Hepatocyte (in vitro differentiated cells): ENCODE measurements at regions not wholly inside any gene's neighbourhood (a gene's known extent, or its start where the extent isn't known, plus 50 kb on each side); places are given as distances from the start of the nearest gene placed in this dataset.

ENCODE experiments used
- DNase-seq: peaks from one replicate; pipeline ENCODE4 v3.0.0-alpha.2; 2016; ENCODE audit warnings: low spot score
- H2AFZ ChIP-seq: fragments of 200-600 bp; sonication (generic); 2 replicates; pipeline ENCODE4 v1.6.0; 2016; ENCODE audit warnings: antibody characterized with exemption, mild to moderate bottlenecking
- H3K27ac ChIP-seq: fragments of 200-600 bp; sonication (generic); 2 replicates; pipeline ENCODE4 v1.5.1; 2016; ENCODE audit warnings: mild to moderate bottlenecking
- H3K27me3 ChIP-seq: fragments of 200-600 bp; sonication (generic); 2 replicates; pipeline ENCODE4 v1.6.1; 2016
- H3K36me3 ChIP-seq: fragments of 200-600 bp; sonication (generic); replicated peaks from 2 replicates; pipeline ENCODE4 v1.5.1; 2016; ENCODE audit warnings: low read depth; ENCODE audit not compliant: insufficient read depth
- H3K4me1 ChIP-seq: fragments of 200-600 bp; sonication (generic); 2 replicates; pipeline ENCODE4 v1.5.1; 2016; ENCODE audit warnings: mild to moderate bottlenecking, moderate library complexity; ENCODE audit not compliant: insufficient read depth
- H3K4me2 ChIP-seq: fragments of 200-600 bp; sonication (generic); 2 replicates; pipeline ENCODE4 v1.6.0; 2016
- H3K4me3 ChIP-seq: fragments of 200-600 bp; sonication (generic); 2 replicates; pipeline ENCODE4 v1.5.1; 2016; ENCODE audit warnings: mild to moderate bottlenecking
- H3K79me2 ChIP-seq: fragments of 200-600 bp; sonication (generic); 2 replicates; pipeline ENCODE4 v1.6.0; 2017; ENCODE audit warnings: mild to moderate bottlenecking
- H3K9me2 ChIP-seq: fragments of 200-600 bp; sonication (generic); replicated peaks from 2 replicates; pipeline ENCODE4 v1.6.0; 2017; ENCODE audit warnings: mild to moderate bottlenecking; ENCODE audit not compliant: insufficient read depth
- H3K9me3 ChIP-seq: fragments of 200-600 bp; sonication (generic); 2 replicates; pipeline ENCODE4 v1.5.1; 2016; ENCODE audit warnings: low read depth, mild to moderate bottlenecking
- H4K20me1 ChIP-seq: fragments of 200-600 bp; sonication (generic); 2 replicates; pipeline ENCODE4 v1.6.0; 2016; ENCODE audit warnings: mild to moderate bottlenecking; ENCODE audit not compliant: insufficient read depth, poor library complexity, severe bottlenecking
- EZH2 ChIP-seq: fragments of 200-600 bp; sonication (generic); IDR thresholded peaks from 2 replicates; pipeline ENCODE4 v1.6.1; 2016; ENCODE audit warnings: antibody characterized with exemption, mild to moderate bottlenecking, borderline replicate concordance
- EZH2phosphoT487 ChIP-seq: fragments of 200-600 bp; sonication (generic); IDR thresholded peaks from one replicate; pipeline ENCODE4 v1.6.1; 2018; ENCODE audit warnings: antibody characterized with exemption, mild to moderate bottlenecking, low read depth, moderate library complexity; ENCODE audit not compliant: unreplicated experiment, severe bottlenecking
- WGBS: methylation state at CpG from one replicate; pipeline ENCODE4 v1.1.6; 2016; ENCODE audit warnings: low lambda C conversion rate; ENCODE audit errors: missing lambda C conversion rate; 5-methylcytosine and 5-hydroxymethylcytosine counted together
- TF ChIP-seq, protein P1 (sequence below): fragments of 200-600 bp; sonication (generic); IDR thresholded peaks from 2 replicates; pipeline ENCODE4 v1.5.1; 2016; ENCODE audit warnings: antibody characterized with exemption, mild to moderate bottlenecking; ENCODE audit not compliant: poor library complexity

DNA sequence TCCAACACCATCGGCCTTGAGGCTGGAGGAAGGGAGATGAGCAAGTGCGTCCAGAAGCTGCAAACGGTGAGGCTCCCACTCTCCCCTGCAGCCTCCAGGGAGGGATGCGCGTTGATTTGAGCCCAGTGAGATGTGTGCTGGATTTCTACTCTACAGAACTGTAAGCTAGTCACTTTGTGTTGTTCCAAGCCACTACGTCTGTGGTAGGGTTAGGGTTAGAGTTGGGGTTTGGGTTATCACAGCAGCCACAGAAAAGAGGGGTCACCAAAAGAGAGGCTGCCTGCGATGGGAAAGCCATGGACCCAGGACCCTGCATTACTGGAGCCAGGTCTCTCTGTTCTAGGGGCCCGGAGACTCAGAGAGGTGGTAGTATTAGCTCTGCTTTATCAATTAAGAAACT is 94.5 kb downstream of the KCNF1 start:
- no peaks in the 10 kb centered on the region for H3K9me3 ChIP-seq
- H2AFZ ChIP-seq, result no peak overlapping the region
- TF ChIP-seq EZH2phosphoT487 (no peak), EZH2 (no peak)
- TF ChIP-seq, protein P1, sequence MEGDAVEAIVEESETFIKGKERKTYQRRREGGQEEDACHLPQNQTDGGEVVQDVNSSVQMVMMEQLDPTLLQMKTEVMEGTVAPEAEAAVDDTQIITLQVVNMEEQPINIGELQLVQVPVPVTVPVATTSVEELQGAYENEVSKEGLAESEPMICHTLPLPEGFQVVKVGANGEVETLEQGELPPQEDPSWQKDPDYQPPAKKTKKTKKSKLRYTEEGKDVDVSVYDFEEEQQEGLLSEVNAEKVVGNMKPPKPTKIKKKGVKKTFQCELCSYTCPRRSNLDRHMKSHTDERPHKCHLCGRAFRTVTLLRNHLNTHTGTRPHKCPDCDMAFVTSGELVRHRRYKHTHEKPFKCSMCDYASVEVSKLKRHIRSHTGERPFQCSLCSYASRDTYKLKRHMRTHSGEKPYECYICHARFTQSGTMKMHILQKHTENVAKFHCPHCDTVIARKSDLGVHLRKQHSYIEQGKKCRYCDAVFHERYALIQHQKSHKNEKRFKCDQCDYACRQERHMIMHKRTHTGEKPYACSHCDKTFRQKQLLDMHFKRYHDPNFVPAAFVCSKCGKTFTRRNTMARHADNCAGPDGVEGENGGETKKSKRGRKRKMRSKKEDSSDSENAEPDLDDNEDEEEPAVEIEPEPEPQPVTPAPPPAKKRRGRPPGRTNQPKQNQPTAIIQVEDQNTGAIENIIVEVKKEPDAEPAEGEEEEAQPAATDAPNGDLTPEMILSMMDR, result no peak
- H3K4me1 ChIP-seq, result no peaks in the 10 kb centered on the region
- no peak overlapping the region for H3K4me3 ChIP-seq
- no peaks in the 10 kb centered on the region for H4K20me1 ChIP-seq
- no peaks in the 10 kb centered on the region for H3K79me2 ChIP-seq
- no peak for DNase-seq
- no peaks in the 10 kb centered on the region for H3K9me2 ChIP-seq
- 78% methylated on average over 8 of the region's 8 CpGs for WGBS
- H3K27me3 ChIP-seq, result no peaks in the 10 kb centered on the region
- H3K36me3 ChIP-seq, result no peaks in the 10 kb centered on the region
- no peak overlapping the region for H3K4me2 ChIP-seq
- no peak overlapping the region for H3K27ac ChIP-seq

DNA sequence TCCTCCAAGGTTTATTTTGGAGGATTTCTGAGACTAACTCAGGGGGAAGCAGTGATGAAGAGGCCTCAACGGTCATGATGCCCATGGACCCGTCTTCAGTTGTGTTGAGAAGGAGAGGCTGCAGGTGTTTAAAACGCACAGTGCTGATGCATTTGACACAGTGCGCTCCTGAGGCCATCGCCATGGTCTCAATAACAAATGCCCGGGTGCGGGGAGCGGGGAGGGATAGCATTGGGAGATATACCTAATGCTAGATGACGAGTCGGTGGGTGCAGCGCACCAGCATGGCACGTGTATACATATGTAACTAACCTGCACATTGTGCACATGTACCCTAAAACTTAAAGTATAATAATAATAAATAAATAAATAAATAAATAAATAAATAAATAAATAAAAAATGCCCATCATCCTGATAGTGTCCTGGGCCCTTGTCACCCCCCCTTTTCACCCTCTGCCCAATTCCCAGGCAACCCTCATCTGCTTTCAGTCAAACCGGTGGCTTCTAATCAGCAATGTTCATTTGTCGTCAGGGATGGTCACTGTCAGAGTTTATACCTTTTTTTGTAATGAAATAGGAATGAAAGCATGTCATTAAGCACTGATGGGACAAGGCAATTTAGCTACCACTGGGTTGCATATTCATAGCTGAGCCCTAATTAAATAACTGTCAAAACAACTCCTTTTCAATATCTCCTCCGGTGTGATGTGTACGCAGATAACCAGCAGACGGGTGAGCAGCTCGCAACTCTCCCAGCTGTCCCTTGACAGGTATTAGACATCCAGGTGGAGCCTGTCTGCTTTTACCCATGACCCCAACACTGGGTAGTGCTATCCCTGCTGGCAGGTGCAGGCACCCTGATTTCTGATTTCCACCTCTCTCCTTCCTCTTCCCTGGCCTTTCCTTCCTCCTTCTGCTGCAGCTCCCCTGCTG is 95.9 kb downstream of the KCNF1 start:
- Histone ChIP-seq H3K79me2 (no peaks in the 10 kb centered on the region), H3K4me1 (no peaks in the 10 kb centered on the region), H2AFZ (no peak overlapping the region), H3K27ac (no peak overlapping the region), H3K9me3 (no peaks in the 10 kb centered on the region), H4K20me1 (no peaks in the 10 kb centered on the region), H3K4me2 (no peak overlapping the region), H3K27me3 (no peaks in the 10 kb centered on the region), H3K36me3 (no peaks in the 10 kb centered on the region), H3K4me3 (no peak overlapping the region), H3K9me2 (no peaks in the 10 kb centered on the region)
- no peak for TF ChIP-seq EZH2phosphoT487
- TF ChIP-seq, protein P1, result no peak
- no peak for TF ChIP-seq EZH2
- WGBS, result 93% methylated on average over 18 of the region's 18 CpGs
- DNase-seq, result no peak

GRCh38 chr2:11008773-11009172 is 97.0 kb downstream of the KCNF1 start:
- 91% methylated on average over 4 of the region's 4 CpGs for WGBS
- no peak for TF ChIP-seq EZH2
- TF ChIP-seq EZH2phosphoT487, result no peak
- TF ChIP-seq, protein P1, result no peak
- Histone ChIP-seq H3K4me3 (no peak overlapping the region), H3K4me2 (no peak overlapping the region), H2AFZ (no peak overlapping the region), H3K9me2 (no peaks in the 10 kb centered on the region), H3K79me2 (no peaks in the 10 kb centered on the region), H3K36me3 (no peaks in the 10 kb centered on the region), H3K27me3 (no peaks in the 10 kb centered on the region), H3K27ac (no peak overlapping the region), H3K9me3 (no peaks in the 10 kb centered on the region), H4K20me1 (no peaks in the 10 kb centered on the region), H3K4me1 (no peaks in the 10 kb centered on the region)
- DNase-seq, result no peak
